Stimulated activated CD4-positive, alpha-beta T cell treated with anti-CD3 and anti-CD28 coated beads, Interleukin-15, amount 100 ng/mL, for 24 hours (primary cell): ENCODE measurements at regions not wholly inside any gene's neighbourhood (a gene's known extent, or its start where the extent isn't known, plus 50 kb on each side); places are given as distances from the start of the nearest gene placed in this dataset.

Experiments
- DNase-seq: peaks from one replicate; pipeline ENCODE4 v3.0.0-alpha.2; 2020

GRCh38 chr11:15861256-15861655, 495.1 kb downstream of the SOX6 start:
- no peak for DNase-seq

DNA sequence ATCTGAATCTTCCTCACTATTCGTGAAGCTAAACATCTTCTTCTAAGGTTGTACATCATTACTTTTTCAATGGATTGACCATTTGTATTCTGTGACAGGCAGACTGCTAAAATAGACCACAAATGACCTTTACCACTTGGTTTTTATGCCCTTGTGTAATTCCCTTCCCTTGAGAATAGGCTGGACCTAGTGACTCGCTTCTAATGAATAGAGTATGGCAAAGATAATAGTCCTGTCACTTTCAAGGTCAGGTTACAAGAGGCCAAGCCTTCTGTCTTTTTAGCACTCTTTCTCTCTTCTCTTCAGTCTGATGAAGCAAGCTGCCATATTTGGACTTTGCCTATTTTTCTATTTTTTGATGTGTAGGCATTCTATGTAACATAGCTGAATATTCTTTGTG, 492.9 kb downstream of the SOX6 start:
- no peak for DNase-seq

DNA sequence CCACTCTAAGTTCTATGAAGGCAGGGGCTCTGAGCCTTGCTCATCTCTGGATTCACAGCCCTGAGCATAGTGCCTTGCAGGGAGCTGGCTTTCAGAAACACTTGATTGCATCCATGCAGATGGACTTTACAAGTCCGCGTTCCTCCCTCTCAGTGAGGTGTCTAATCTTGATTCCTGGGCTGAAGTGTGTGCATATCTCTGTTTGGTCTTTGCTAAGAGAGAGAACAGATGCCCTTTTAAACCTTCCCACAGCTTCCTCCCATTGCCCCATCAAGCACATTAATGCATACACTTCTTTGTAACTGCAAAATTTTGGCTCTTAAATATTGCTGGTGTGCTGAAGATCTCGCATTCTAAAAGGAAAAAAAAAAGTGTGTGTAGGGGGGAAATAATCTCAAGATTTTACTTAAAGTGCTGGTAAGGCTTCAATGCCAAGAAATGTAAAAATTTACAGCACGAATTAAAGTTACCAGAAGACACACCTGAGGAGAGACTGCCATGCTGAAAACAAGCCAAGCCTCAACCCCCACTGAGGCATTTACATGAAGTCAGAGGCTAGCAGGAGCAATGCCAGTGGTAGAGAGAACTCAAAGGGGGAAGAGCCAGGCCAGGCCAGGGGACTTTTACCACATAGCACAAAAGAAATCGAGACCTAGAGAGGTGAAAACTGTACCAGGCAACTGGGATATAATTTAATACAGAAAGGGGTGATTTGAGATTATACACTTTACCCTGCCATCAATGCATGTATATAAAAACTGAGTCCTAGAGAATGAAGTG, 492.1 kb downstream of the SOX6 start:
- DNase-seq = no peak

DNA sequence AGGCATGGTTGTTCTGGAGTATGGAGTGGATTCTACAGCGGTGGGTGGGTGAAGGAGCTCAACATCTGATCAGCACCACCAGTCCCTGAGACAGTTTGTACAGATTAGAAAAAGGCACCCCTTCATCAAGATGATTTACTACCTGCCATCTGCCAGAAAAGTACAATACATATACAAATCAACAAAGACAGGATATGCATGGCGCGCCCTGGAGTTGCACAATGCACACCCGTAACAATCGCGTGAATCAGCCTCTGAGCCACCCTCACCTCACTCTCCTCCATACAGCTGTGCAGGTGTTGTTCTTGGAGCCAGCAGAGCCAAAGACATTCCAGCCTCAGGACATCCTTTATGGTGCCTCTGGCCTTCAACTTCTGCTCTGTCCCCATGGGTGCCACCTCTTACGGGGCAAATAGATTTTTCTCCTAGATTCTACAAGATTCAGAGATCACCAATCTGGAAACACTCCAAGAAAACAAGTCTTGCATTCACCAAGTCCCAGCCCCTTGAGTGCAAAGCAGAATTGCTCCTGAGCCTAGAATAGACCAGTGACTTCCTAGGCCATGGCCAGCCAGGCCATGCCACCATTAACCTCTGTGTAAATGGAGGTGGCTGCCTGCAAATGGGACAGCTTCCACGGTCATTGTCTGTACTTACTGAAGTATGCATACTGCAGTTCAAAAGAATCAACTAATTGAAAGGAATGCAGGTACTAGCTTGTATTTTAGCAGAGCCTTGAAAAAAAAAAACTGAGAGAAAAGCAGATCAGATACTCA, 490.9 kb downstream of the SOX6 start:
- DNase-seq = no peak

GRCh38 chr11:15867871-15868270, 488.5 kb downstream of the SOX6 start:
- no peak for DNase-seq

GRCh38 chr11:15870911-15871310, 485.4 kb downstream of the SOX6 start:
- DNase-seq = no peak

DNA sequence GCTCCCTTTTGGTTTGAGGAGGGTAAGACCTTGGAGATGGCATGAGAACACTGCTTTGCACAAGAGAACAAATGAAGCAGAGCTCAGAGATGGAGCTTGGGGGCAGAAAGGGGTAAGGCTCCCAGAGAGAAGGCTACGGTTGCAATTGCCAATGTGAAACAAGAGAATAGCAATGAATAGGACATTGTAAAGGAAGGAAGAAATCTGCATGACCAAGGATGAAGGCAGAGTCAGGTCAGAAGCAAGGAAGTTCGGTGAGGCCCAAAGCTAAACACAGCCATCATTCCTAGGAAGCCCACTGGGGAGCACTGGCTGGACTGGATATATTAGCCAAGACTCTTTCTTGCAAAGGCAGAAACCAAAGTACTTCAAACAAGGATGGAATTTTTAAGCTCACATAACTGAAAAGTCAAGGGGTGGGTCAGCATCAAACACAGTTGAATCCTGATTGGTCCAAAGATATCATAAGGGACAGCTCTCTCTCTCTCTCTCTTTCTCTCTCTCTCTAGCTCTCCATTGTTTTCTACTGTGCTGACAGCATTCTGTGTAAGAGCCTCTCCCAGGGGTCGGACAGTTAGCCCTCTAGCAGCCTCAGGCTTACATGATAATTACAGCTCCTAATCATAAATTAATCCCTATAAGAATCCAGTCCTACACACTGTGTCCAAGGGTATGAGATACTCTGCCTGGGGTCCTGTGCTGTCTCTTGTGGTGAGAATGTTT, 484.3 kb downstream of the SOX6 start:
- no peak for DNase-seq

DNA sequence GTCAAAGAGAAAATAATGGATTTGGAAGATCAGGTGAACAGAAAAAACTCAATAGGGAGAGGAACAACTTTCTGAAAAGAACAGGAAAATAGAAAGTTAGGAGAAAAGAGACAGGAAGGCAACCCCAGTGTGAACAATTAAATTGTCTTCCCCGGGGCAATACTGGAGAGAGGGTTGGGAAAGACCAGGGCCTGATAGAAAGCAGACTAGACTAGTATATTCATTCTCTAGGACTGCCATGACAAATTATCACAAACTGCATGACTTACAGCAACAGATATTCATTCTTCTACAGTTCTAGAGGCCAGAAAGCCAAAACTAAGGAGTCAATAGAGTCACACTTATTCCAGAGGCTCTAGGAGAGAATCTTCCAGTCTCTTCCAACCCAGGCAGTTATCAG, 482.8 kb downstream of the SOX6 start:
- no peak for DNase-seq

DNA sequence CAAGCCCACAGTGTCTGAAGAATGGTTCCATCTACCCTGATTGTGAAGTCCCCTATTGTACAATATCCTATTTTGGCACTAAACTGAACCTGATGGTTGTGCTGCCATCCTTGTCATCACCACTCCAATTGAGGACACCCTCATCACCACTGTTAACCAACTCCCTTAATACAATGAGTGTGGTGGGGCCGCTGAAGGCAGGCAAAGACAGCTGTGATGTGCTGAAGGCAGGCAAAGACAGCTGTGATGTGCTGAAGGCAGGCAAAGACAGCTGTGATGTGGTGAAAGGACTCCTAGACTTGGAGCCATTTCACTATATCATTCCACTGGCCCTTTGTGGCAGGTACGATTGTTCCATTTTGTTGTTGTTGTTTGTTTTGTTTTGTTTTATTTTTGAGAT, 481.6 kb downstream of the SOX6 start:
- no peak for DNase-seq

DNA sequence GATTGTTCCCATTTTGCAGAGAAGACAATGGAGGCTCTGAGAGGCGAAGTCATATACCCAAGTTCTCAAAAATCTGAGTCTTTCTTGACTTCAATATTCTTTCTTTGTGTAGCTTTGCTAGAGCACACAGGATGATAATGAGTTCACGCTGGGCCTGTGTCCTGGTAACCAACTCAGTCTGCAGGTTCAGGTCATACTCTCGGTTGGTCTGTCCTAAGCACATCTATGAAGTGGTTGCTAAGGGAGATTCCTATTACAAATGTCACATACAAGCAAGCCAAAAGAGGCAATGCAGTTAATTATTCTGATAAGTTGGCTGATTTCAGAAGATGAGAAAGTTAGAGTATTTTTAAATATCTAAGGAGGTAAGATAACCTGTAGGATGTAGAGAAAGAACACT, 481.0 kb downstream of the SOX6 start:
- no peak for DNase-seq

GRCh38 chr11:15875943-15876342, 480.4 kb downstream of the SOX6 start:
- DNase-seq = no peak

GRCh38 chr11:15878756-15879155, 477.6 kb downstream of the SOX6 start:
- no peak for DNase-seq

- no peak for DNase-seq
Observed at GRCh38 chr11:15880291-15880690, 476.1 kb downstream of the SOX6 start.

DNA sequence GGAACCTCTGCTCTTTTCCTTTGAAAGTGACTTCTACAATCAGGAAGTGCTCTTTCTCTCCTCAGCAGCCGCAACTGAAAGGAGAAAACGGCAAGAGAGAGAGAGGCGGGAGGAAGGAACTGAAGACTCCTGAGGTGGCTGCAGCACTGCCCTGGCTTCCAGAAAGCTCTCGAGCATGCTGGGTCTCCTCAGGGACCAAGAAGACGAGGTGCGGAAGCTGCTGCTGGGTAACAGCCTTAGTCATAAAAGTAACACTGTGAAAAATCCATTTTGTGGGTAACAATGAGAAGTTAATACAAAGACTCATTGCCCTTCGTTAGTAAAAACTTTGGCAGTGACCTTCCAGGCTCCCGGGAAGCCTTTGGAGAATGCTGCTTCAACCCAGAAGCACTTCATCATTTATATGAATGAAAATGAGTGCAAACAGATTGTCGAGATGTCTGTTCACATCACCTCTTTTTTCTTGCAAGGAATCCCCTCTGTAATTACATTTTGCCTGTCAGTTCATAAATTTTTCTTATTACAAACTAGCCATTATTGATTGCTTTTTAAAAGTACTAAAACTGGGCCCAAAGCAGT, 473.4 kb downstream of the SOX6 start:
- DNase-seq = no peak

DNA sequence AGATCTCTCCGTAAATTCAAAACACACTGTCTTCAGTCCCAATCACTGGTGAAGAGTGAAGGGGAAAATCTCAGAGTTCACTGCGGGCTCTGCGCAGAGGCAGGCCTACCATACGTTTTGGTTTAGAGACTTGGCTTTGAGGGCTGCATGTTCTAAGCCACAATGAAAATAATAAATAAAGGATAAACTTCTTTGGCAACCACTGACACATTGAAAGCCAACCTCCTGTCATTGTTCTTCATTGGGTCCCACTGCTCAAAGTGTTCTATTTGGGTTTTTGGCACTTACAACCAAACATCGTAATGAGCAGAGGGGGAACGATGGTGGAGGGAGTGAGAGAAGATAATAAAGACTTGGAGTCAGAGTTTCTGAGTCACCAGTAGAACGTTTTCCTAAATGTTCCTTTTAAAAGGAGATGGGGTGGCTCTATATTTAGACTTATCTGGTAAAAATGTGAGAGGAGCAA, 472.9 kb downstream of the SOX6 start:
- DNase-seq = no peak

DNA sequence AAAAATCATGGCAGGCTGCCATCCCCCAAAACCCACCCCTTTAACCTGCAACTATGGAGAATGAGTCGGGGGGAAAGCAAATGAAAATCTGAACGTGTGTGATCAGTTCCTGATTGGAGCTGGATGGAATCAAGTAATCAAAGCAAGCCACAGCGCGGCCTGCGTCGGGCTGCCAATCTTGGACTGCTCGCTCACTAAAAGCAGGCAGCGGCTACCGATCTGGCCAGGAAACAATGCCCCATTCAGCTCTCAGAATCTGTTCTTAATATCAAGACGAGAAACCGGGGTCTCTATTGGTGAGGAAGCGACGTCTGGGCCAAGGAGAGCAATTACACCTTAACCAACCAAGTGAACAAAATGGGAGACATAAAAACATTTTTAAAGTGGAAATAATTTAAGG, 472.2 kb downstream of the SOX6 start:
- no peak for DNase-seq

- no peak for DNase-seq
Observed at GRCh38 chr11:15884777-15885540, 471.4 kb downstream of the SOX6 start.

- no peak for DNase-seq
Observed at GRCh38 chr11:15885854-15886253, 470.5 kb downstream of the SOX6 start.

GRCh38 chr11:15886299-15886698, 470.0 kb downstream of the SOX6 start:
- DNase-seq = no peak

GRCh38 chr11:15886866-15887265, 469.5 kb downstream of the SOX6 start:
- no peak for DNase-seq

GRCh38 chr11:15888556-15889345, 467.6 kb downstream of the SOX6 start:
- DNase-seq = no peak
